ENCODE measurements at regions not wholly inside any gene's neighbourhood (a gene's known extent, or its start where the extent isn't known, plus 50 kb on each side); places are given as distances from the start of the nearest gene placed in this dataset.

- no peaks in the 10 kb centered on the region for H4K20me1 ChIP-seq (ENCODE audit: insufficient read depth, low read length)
- no peak for DNase-seq (ENCODE audit: insufficient read length, low spot score, missing footprints)
These were observed 155.2 kb upstream of the KCNG1 start for GRCh38 chr20:51178153-51178552.

GRCh38 chr20:51176876-51177275, 154.0 kb upstream of the KCNG1 start:
- no peak overlapping the region for H3K4me2 ChIP-seq (ENCODE audit: insufficient read depth, low read length)
- no peak for DNase-seq (ENCODE audit: insufficient read length, low spot score, missing footprints)

More at GRCh38 chr20:51178153-51178552, 155.2 kb upstream of the KCNG1 start:
- no peak overlapping the region for H3K27ac ChIP-seq (ENCODE audit: low read depth, low read length)
- no peaks in the 10 kb centered on the region for H3K79me2 ChIP-seq (ENCODE audit: insufficient read depth, low read length)
- H3K4me1 ChIP-seq (ENCODE audit: insufficient read depth, low read length) = no peaks in the 10 kb centered on the region
- H3K9me3 ChIP-seq (ENCODE audit: low read depth, low read length) = no peaks in the 10 kb centered on the region
- no peak overlapping the region for H3K4me2 ChIP-seq (ENCODE audit: insufficient read depth, low read length)
- no peak overlapping the region for H3K4me3 ChIP-seq (ENCODE audit: insufficient read depth, low read length)
- no peak for TF ChIP-seq CTCF (IDR thresholded peaks at IDR 0.05; ENCODE audit: extremely low read depth, low read depth, low read length)
- no peak overlapping the region for H2AFZ ChIP-seq (ENCODE audit: low read length)
- H3K27me3 ChIP-seq (ENCODE audit: insufficient read depth, low read length) = peaks cover 42% of the 10 kb centered on the region
- H3K36me3 ChIP-seq (ENCODE audit: insufficient read depth, low read length) = no peaks in the 10 kb centered on the region

GRCh38 chr20:51176446-51176845, 153.5 kb upstream of the KCNG1 start:
- H3K4me2 ChIP-seq (ENCODE audit: insufficient read depth, low read length) = no peak overlapping the region
- TF ChIP-seq CTCF (IDR thresholded peaks at IDR 0.05; ENCODE audit: extremely low read depth, low read depth, low read length) = no peak
- H3K27ac ChIP-seq (ENCODE audit: low read depth, low read length) = no peak overlapping the region
- no peaks in the 10 kb centered on the region for H3K4me1 ChIP-seq (ENCODE audit: insufficient read depth, low read length)
- H2AFZ ChIP-seq (ENCODE audit: low read length) = no peak overlapping the region
- H3K9me3 ChIP-seq (ENCODE audit: low read depth, low read length) = no peaks in the 10 kb centered on the region
- no peak for DNase-seq (ENCODE audit: insufficient read length, low spot score, missing footprints)
- no peaks in the 10 kb centered on the region for H3K36me3 ChIP-seq (ENCODE audit: insufficient read depth, low read length)
- H3K4me3 ChIP-seq (ENCODE audit: insufficient read depth, low read length) = no peak overlapping the region
- H3K79me2 ChIP-seq (ENCODE audit: insufficient read depth, low read length) = no peaks in the 10 kb centered on the region
- H3K27me3 ChIP-seq (ENCODE audit: insufficient read depth, low read length) = peaks cover 50% of the 10 kb centered on the region
- H4K20me1 ChIP-seq (ENCODE audit: insufficient read depth, low read length) = no peaks in the 10 kb centered on the region

More at GRCh38 chr20:51176876-51177275, 154.0 kb upstream of the KCNG1 start:
- no peaks in the 10 kb centered on the region for H3K79me2 ChIP-seq (ENCODE audit: insufficient read depth, low read length)
- TF ChIP-seq CTCF (IDR thresholded peaks at IDR 0.05; ENCODE audit: extremely low read depth, low read depth, low read length) = no peak
- no peaks in the 10 kb centered on the region for H3K4me1 ChIP-seq (ENCODE audit: insufficient read depth, low read length)
- no peak overlapping the region for H3K4me3 ChIP-seq (ENCODE audit: insufficient read depth, low read length)
- no peak overlapping the region for H2AFZ ChIP-seq (ENCODE audit: low read length)
- no peaks in the 10 kb centered on the region for H3K36me3 ChIP-seq (ENCODE audit: insufficient read depth, low read length)
- H3K9me3 ChIP-seq (ENCODE audit: low read depth, low read length) = no peaks in the 10 kb centered on the region
- peaks cover 49% of the 10 kb centered on the region for H3K27me3 ChIP-seq (ENCODE audit: insufficient read depth, low read length)
- H4K20me1 ChIP-seq (ENCODE audit: insufficient read depth, low read length) = no peaks in the 10 kb centered on the region
- H3K27ac ChIP-seq (ENCODE audit: low read depth, low read length) = no peak overlapping the region

- no peak for DNase-seq (ENCODE audit: insufficient read length, low spot score, missing footprints)
- Histone ChIP-seq H3K9me3 (ENCODE audit: low read depth, low read length) (no peaks in the 10 kb centered on the region), H2AFZ (ENCODE audit: low read length) (no peak overlapping the region), H4K20me1 (ENCODE audit: insufficient read depth, low read length) (no peaks in the 10 kb centered on the region), H3K36me3 (ENCODE audit: insufficient read depth, low read length) (no peaks in the 10 kb centered on the region), H3K4me1 (ENCODE audit: insufficient read depth, low read length) (no peaks in the 10 kb centered on the region), H3K4me2 (ENCODE audit: insufficient read depth, low read length) (no peak overlapping the region), H3K4me3 (ENCODE audit: insufficient read depth, low read length) (no peak overlapping the region), H3K27me3 (ENCODE audit: insufficient read depth, low read length) (peaks cover 48% of the 10 kb centered on the region), H3K79me2 (ENCODE audit: insufficient read depth, low read length) (no peaks in the 10 kb centered on the region), H3K27ac (ENCODE audit: low read depth, low read length) (no peak overlapping the region)
- no peak for TF ChIP-seq CTCF (IDR thresholded peaks at IDR 0.05; ENCODE audit: extremely low read depth, low read depth, low read length)
These were observed 152.8 kb upstream of the KCNG1 start for GRCh38 chr20:51175724-51176123.

Measured in osteoblast (primary cell).